Caco-2 (cell line): ENCODE measurements at regions not wholly inside any gene's neighbourhood (a gene's known extent, or its start where the extent isn't known, plus 50 kb on each side); places are given as distances from the start of the nearest gene placed in this dataset.

ENCODE experiments used
- BruUV-seq: library from RNA; stranded (reverse); fragments of 400-500 nt; replicated peaks from 2 replicates; lab custom pipeline; 2021; lab: Mats Ljungman, UMichigan
- CTCF ChIA-PET: fragments of 300-600 bp; sonication (Branson Sonifier 250); formaldehyde crosslinking; loops from one replicate; lab custom pipeline; 2022; ENCODE audit warnings: antibody characterized with exemption; lab: Charles Lee
- POLR2A ChIA-PET: fragments of 300-600 bp; sonication (Branson Sonifier 250); formaldehyde crosslinking; loops from one replicate; lab custom pipeline; 2022; ENCODE audit warnings: antibody characterized with exemption; lab: Charles Lee
- DNase-seq, 2 experiments: peaks; one replicate each; pipeline versions ENCODE4 v3.0.0 to v3.0.0-alpha.2; 2020 to 2022
- H3K27me3 ChIP-seq: replicated peaks from 2 replicates; pipeline ENCODE4 v1.6.0; 2011; ENCODE audit warnings: low read length; ENCODE audit not compliant: control insufficient read depth, insufficient read depth
- H3K36me3 ChIP-seq: 2 replicates; pipeline ENCODE4 v1.5.1; 2011; ENCODE audit warnings: low read length; ENCODE audit not compliant: control insufficient read depth, insufficient read depth
- H3K4me1 ChIP-seq: fragments of 250-450 bp; sonication (Bioruptor Pico); 2 replicates; pipeline ENCODE4 v1.5.1; 2020; ENCODE audit warnings: mild to moderate bottlenecking
- H3K4me3 ChIP-seq: 2 replicates; pipeline ENCODE4 v1.5.1; 2011; ENCODE audit warnings: low read depth, mild to moderate bottlenecking, control low read depth, low read length
- H3K9me3 ChIP-seq: fragments of 250-450 bp; sonication (Bioruptor Pico); 2 replicates; pipeline ENCODE4 v1.5.1; 2020; ENCODE audit warnings: mild to moderate bottlenecking, moderate library complexity
- H3K27ac Mint-ChIP-seq: one replicate; pipeline ENCODE4 v1.8.0; 2022; ENCODE audit warnings: mixed read lengths; ENCODE audit not compliant: unreplicated experiment
- H3K27me3 Mint-ChIP-seq: one replicate; pipeline ENCODE4 v1.8.0; 2022; ENCODE audit warnings: mixed read lengths; ENCODE audit not compliant: insufficient read depth, unreplicated experiment
- H3K36me3 Mint-ChIP-seq: one replicate; pipeline ENCODE4 v1.8.0; 2022; ENCODE audit warnings: mild to moderate bottlenecking, mixed read lengths; ENCODE audit not compliant: insufficient read depth, unreplicated experiment
- H3K4me1 Mint-ChIP-seq: one replicate; pipeline ENCODE4 v1.8.0; 2022; ENCODE audit warnings: low read depth, mixed read lengths; ENCODE audit not compliant: unreplicated experiment
- H3K4me3 Mint-ChIP-seq: one replicate; pipeline ENCODE4 v1.8.0; 2022; ENCODE audit warnings: mild to moderate bottlenecking, moderate library complexity, mixed read lengths; ENCODE audit not compliant: unreplicated experiment
- H3K9me3 Mint-ChIP-seq: one replicate; pipeline ENCODE4 v1.8.0; 2022; ENCODE audit warnings: mixed read lengths; ENCODE audit not compliant: unreplicated experiment
- CTCF ChIP-seq, 2 experiments: fragments of 200-600 bp in 1 of 2; IDR thresholded peaks; 1 replicate in 1 of 2; 2 replicates in 1 of 2; pipeline versions ENCODE4 v1.5.1 to v1.8.0; 2011 to 2022; ENCODE audit warnings: antibody characterized with exemption in 1 of 2, control low read depth in 1 of 2, inconsistent platforms in 1 of 2, low read depth in 1 of 2, low read length in 1 of 2, mild to moderate bottlenecking in 1 of 2, moderate library complexity in 1 of 2; ENCODE audit not compliant: insufficient read depth in 1 of 2, severe bottlenecking in 1 of 2, unreplicated experiment in 1 of 2
- intact Hi-C: fragments of 100-400 bp; cut with micrococcal nuclease; formaldehyde crosslinking; loops from one replicate; pipeline ENCODE4 v1.10.0; 2022; ENCODE audit not compliant: unreplicated experiment

GRCh38 chr9:742914-743589, 98.4 kb upstream of the DMRT1 start:
- Mint-ChIP-seq H3K27me3 (no peaks in the 10 kb centered on the region), H3K4me1 (no peaks in the 10 kb centered on the region), H3K36me3 (peaks cover 79% of the 10 kb centered on the region), H3K9me3 (no peaks in the 10 kb centered on the region), H3K4me3 (no peak overlapping the region), H3K27ac (no peak overlapping the region)
- H3K36me3 ChIP-seq = peaks cover 6% of the 10 kb centered on the region
- TF ChIP-seq CTCF (IDR thresholded peaks at IDR 0.05; ENCODE audit: insufficient read depth in 1 of 2, low read depth in 1 of 2, low read length in 1 of 2, severe bottlenecking in 1 of 2, unreplicated experiment in 1 of 2) = no peak
- peaks cover 3% of the 10 kb centered on the region; the same call in 1 of the 2 replicates for H3K4me1 ChIP-seq
- no peaks in the 10 kb centered on the region for H3K9me3 ChIP-seq
- intact Hi-C loops = no loop called here
- H3K4me3 ChIP-seq = no peak overlapping the region
- no TSS peak for BruUV-seq
- ChIA-PET CTCF (no interaction called here), POLR2A (no interaction called here)
- H3K27me3 ChIP-seq = no peaks in the 10 kb centered on the region
- DNase-seq = no peak

GRCh38 chr9:744046-744712, 97.3 kb upstream of the DMRT1 start:
- Histone ChIP-seq H3K4me3 (no peak overlapping the region), H3K4me1 (no peaks in the 10 kb centered on the region), H3K27me3 (no peaks in the 10 kb centered on the region), H3K9me3 (no peaks in the 10 kb centered on the region), H3K36me3 (peaks cover 4% of the 10 kb centered on the region)
- Mint-ChIP-seq H3K4me1 (no peaks in the 10 kb centered on the region), H3K27ac (no peak overlapping the region), H3K36me3 (peaks cover 69% of the 10 kb centered on the region), H3K27me3 (no peaks in the 10 kb centered on the region), H3K4me3 (no peak overlapping the region), H3K9me3 (no peaks in the 10 kb centered on the region)
- BruUV-seq = no TSS peak
- POLR2A ChIA-PET = no interaction called here
- TF ChIP-seq CTCF (IDR thresholded peaks at IDR 0.05; ENCODE audit: insufficient read depth in 1 of 2, low read depth in 1 of 2, low read length in 1 of 2, severe bottlenecking in 1 of 2, unreplicated experiment in 1 of 2) = no peak
- intact Hi-C loops = no loop called here
- CTCF ChIA-PET = no interaction called here
- DNase-seq = no peak

GRCh38 chr9:744790-745484, 96.6 kb upstream of the DMRT1 start:
- no peaks in the 10 kb centered on the region for H3K9me3 Mint-ChIP-seq
- H3K27me3 Mint-ChIP-seq = no peaks in the 10 kb centered on the region
- H3K4me3 Mint-ChIP-seq = no peak overlapping the region
- BruUV-seq = no TSS peak
- no peaks in the 10 kb centered on the region for H3K9me3 ChIP-seq
- H3K27ac Mint-ChIP-seq = no peak overlapping the region
- no peaks in the 10 kb centered on the region for H3K4me1 ChIP-seq
- H3K36me3 ChIP-seq = peaks cover 4% of the 10 kb centered on the region
- no peak for TF ChIP-seq CTCF (IDR thresholded peaks at IDR 0.05; ENCODE audit: insufficient read depth in 1 of 2, low read depth in 1 of 2, low read length in 1 of 2, severe bottlenecking in 1 of 2, unreplicated experiment in 1 of 2)
- no peaks in the 10 kb centered on the region for H3K4me1 Mint-ChIP-seq
- no peak for DNase-seq
- intact Hi-C loops = no loop called here
- no peaks in the 10 kb centered on the region for H3K27me3 ChIP-seq
- POLR2A ChIA-PET = no interaction called here
- CTCF ChIA-PET = no interaction called here
- H3K36me3 Mint-ChIP-seq = peaks cover 62% of the 10 kb centered on the region
- H3K4me3 ChIP-seq = no peak overlapping the region
